Posterior cingulate gyrus (tissue), 11 donors: ENCODE measurements at regions not wholly inside any gene's neighbourhood (a gene's known extent, or its start where the extent isn't known, plus 50 kb on each side); places are given as distances from the start of the nearest gene placed in this dataset.
"Not testable (repeated sequence)": the region's sequence is repeated elsewhere in the genome, so short reads cannot be mapped to it uniquely, and the experiment has no call there.

Experiments
- DNase-seq, 10 donors: peaks; one replicate each; pipeline versions ENCODE4 v3.0.0 to v3.0.0-alpha.2; 2020 to 2021; ENCODE audit warnings: mixed read lengths in 3 of 10
- intact Hi-C: fragments of 100-400 bp; cut with DNase I; formaldehyde crosslinking; loops from one replicate; pipeline ENCODE4 v1.15.1; 2023

DNA sequence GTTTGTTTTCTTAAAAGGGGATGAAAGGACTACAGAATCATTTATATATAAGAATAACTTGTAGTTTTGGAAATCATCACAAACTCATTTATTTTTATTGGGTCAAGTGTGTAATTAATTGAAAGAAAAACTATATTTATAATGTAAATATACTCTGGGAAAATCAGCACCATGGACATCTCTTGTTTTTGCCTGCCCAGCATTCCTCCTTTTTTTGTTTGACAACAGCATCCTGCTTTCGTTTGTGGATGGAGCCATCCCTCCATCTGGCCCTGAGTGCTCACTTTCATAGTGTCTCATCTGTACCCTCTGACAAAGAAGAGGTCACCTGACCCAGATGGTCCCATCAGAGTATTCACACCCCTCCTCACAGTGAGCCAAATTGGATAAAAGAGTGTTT lies 308.2 kb upstream of the HTR1E start:
- no peak for DNase-seq
- intact Hi-C loops, result no loop called here

DNA sequence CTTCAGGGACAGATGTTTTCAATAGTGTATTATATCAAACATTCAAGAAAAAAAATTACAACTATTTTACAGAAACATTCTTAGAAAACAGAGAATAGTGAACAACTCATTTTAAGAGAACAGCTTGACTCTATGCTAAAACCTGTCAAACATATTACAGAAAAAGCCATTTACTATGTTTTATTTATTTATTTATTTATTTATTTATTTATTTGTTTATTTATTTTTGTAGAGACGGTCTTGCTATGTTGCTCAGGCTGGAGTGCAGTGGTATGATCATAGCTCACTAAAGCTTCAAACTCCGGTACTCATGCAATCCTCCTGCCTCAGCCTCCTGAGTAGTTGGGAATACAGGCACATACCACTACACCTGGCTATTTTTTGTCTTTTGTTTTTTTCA lies 317.9 kb upstream of the HTR1E start:
- intact Hi-C loops, result no loop called here
- DNase-seq, result no peak

DNA sequence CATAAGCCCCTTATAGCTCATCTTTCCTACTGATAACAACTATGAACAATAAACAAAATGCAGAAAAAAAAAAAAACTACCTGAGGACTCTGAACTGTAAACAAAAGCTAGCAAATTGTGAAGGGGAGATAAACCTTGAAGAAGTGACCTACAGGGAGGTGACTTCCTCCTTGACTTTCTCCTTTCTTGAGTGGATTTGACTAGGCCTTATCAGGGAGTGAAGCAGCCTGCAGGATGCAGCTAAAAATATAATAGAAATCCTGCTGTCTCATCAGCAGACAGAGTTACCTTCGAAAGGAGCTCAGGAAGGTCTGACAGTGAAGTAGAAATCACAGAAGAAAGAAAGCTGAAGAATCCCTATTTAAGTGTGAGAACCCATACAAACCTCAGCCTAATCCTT lies 322.0 kb upstream of the HTR1E start:
- no peak for DNase-seq
- intact Hi-C loops, result no loop called here

DNA sequence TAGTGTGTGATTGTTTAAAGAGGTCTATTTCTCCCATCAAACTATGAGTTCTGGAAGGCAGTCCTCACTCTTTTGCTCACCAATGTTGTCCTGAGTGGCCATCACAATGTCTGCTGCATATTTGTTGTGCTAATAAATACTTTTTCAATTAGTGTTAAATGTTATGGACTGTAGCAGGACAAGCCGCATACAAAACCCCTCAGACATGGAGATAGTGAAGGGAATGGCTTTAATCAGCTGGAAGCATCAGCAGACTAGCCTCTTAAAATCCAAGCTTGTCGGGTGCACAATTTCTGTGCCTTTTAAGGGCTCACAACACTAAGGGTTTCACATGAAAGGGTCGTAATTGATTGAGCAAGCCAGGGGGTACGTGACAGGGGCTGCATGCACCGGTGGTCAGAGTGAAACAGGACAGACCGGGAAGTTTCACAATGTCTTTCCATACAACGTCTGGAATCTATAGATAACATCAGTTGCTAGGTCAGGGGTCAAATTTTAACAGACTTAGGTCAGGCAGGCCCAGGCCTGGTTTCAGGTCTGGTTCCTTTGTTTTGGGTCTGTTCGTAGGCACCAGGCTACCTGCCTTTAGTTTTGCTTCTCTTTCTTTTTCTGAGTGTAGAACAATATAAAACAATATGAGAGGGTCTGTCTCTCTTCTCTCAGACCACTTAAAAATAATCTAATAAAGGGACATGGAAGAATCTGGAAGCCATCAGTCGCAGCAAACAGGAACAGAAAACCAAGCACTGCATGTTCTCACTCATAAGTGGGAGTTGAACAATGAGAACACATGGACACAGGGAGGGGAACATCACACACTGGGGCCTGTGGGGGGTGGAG lies 327.6 kb upstream of the HTR1E start:
- no peak for DNase-seq
- intact Hi-C loops, result no loop called here

DNA sequence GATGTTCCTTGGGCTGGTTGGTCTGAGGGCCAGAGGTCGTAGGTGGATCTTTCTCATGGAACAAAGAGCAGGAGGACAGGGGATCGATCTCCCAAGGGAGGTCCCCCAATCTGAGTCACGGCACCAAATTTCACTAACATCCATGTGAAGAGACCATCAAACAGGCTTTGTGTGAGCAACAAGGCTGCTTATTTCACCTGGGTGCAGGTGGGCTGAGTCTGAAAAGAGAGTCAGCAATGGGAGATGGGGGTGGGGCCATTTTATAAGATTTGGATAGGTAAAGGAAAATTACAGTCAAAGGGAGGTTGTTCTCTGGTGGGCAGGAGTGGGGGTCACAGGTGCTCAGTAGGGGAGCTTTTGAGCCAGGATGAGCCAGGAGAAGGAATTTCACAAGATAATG lies 334.0 kb upstream of the HTR1E start:
- intact Hi-C loops, DNase-seq: not testable (repeated sequence)

DNA sequence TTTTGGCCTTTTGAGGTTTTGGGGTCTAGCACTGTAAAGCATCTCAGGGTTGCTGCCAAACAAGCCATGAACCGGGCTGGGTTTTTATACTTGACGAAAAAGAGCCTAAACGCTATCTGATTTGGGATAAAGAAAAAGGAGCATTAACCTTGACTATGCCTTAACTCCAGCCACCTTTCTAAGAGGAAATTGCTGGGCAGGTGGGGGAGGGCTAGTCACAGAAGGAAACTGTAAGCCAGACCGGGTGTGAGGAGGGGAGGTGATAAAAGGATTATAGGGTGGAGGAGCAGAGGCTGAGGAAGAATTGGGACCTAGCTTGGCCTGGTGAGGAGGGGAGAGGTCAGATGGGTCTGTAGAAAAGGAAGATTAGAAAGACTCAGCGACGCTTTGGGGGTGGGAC lies 335.2 kb upstream of the HTR1E start:
- intact Hi-C loops, DNase-seq: not testable (repeated sequence)

DNA sequence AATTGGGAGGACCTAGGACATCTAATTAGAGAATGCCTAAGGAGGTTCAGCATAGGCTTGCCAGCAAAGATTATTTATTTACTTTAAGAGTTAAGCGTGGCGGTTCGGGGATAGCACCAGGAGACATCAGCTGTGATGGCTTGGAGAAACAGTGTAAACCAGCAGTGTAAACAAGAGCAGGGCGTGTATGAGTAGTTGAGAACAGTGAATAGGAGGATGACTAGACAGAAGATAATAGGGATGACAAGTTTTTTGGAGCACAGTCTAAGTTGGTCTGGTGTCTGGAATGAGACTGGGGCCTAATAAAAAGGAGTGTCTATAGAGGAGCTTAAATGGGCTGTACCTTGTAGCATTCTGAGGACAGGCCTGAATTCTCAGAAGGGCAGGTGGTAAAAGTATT lies 338.4 kb upstream of the HTR1E start:
- DNase-seq, intact Hi-C loops: not testable (repeated sequence)

GRCh38 chr6:86595641-86596040 lies 341.7 kb upstream of the HTR1E start:
- intact Hi-C loops, result no loop called here
- no peak for DNase-seq

- intact Hi-C loops, result no loop called here
- DNase-seq, result no peak
Measured at GRCh38 chr6:86586195-86586594, 351.1 kb upstream of the HTR1E start.

GRCh38 chr6:86581833-86582232 lies 355.5 kb upstream of the HTR1E start:
- no peak for DNase-seq
- intact Hi-C loops, result no loop called here

- intact Hi-C loops, result no loop called here
- no peak for DNase-seq
Measured at GRCh38 chr6:86563197-86563596, 374.1 kb upstream of the HTR1E start.

DNA sequence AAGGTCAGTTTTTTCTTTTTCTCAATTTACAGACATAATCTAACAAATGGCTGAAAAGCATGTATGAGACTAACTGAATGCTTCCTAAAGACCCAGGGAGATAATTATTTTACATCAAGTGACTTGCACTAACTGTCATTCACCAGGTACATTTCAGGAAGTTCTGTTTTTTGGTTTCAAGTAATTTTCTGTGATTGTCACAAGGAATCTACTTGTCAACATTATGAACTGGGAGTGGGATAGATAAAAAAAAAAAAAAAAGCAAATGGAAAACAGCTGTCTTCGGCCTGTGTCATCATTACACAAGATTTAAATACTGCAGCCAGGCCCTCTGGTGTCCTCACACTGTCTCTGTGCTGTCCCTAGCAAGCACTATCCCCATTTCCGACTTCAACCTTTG lies 379.0 kb upstream of the HTR1E start:
- intact Hi-C loops, result no loop called here
- no peak for DNase-seq

DNA sequence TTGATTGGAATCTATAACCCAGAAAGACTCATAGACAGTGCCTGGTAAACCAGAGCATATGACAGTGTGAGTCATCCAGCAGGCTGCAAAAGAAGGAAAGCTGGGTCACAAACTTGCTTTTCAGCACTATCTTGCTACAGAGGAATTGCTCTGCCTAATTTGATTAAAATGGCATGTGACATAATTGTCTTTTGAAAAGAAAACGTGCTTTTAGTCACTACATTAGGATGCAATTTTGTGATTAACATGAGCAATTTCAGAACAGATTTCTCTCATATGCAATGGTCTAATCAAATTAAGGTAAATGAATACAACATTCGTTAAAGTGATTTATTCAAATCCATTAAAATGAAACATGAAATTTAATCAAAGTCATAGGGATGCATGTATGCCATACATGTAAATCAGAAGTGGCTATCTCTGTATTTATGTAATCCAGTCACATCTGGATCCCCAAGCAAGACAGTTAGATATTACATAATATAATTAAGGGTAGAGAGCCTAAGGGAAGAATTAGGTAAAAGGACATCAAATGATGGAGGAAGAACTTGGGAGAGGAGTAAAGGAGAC lies 400.0 kb upstream of the HTR1E start:
- intact Hi-C loops, result no loop called here

GRCh38 chr6:86536121-86536520 lies 401.2 kb upstream of the HTR1E start:
- intact Hi-C loops, result no loop called here

More for the DNA sequence above, 400.0 kb upstream of the HTR1E start:
- DNase-seq, result no peak

GRCh38 chr6:86535100-86535499 lies 402.2 kb upstream of the HTR1E start:
- DNase-seq, result no peak

More at GRCh38 chr6:86536121-86536520, 401.2 kb upstream of the HTR1E start:
- DNase-seq, result no peak

DNA sequence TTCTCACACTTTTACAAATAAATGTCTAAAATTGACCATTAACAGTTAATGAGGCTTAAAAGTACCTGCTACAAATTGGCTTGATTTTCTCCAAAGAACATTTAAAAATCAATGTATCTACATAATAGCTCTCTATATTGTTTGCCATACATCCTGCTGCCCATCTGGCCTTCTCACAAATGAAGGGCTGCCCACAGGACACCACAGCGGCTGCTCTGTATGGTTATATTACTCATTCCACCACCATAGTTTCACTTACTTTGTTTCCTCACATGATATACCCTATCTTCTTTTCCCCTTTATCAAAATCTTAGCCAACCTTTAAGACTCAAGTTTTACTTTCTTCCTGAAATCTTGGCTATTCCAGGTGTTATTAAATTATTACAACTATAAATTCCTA lies 407.7 kb upstream of the HTR1E start:
- DNase-seq, result no peak

More at GRCh38 chr6:86535100-86535499, 402.2 kb upstream of the HTR1E start:
- intact Hi-C loops, result no loop called here

GRCh38 chr6:86526238-86526637 lies 411.1 kb upstream of the HTR1E start:
- DNase-seq, result no peak
- intact Hi-C loops, result no loop called here

More for the DNA sequence above, 407.7 kb upstream of the HTR1E start:
- intact Hi-C loops, result no loop called here

GRCh38 chr6:86516087-86516486 lies 421.2 kb upstream of the HTR1E start:
- intact Hi-C loops, result no loop called here
- DNase-seq, result no peak

GRCh38 chr6:86511962-86512361 lies 425.4 kb upstream of the HTR1E start:
- DNase-seq, result no peak
- intact Hi-C loops, result no loop called here

DNA sequence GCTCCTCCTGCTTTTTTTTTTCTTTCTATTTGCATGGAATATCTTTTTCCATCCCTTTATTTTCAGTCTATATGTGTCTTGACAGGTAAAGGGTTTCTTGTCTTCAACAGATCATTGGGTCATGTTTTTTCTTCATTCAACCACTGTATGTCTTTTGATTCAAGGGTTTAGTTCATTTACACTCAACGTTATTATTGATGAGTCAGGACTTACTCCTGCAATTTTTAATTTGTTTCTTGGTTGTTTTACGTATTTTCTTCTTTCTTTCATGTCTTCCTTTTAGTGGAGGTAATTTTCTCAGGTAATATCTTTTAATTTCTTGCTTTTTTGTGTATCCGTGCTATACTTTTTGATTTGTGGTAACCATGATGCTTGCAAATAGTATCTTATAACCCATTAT lies 429.1 kb upstream of the HTR1E start:
- DNase-seq, result no peak

GRCh38 chr6:86502497-86502896 lies 434.8 kb upstream of the HTR1E start:
- intact Hi-C loops, result no loop called here

More for the DNA sequence above, 429.1 kb upstream of the HTR1E start:
- intact Hi-C loops, result no loop called here

DNA sequence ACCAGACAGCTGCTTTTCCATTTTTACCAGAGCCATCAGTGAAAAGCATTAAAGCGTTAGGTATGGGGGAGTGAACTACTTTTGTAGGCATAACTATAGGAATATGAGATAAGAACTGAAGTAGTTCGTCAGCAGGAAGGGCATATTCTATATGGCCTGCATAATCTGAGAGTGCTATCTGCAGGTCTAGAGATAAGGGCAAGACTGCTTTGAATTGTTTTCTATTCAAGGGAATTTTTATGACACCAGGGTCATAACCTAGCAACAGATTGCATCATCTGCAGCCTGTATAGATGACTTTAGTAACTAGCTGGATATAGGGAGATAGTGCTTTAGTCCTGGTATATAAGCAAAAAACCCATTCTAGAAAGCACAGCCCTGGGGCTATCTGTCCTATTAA lies 437.3 kb upstream of the HTR1E start:
- DNase-seq, result no peak
- intact Hi-C loops, result no loop called here

More at GRCh38 chr6:86502497-86502896, 434.8 kb upstream of the HTR1E start:
- DNase-seq, result no peak
